ENCODE measurements at regions not wholly inside any gene's neighbourhood (a gene's known extent, or its start where the extent isn't known, plus 50 kb on each side); places are given as distances from the start of the nearest gene placed in this dataset.
A peak's percentile ranks its signal among the peaks of the same experiment; 100 is the strongest.
"Not testable (repeated sequence)": the region's sequence is repeated elsewhere in the genome, so short reads cannot be mapped to it uniquely, and the experiment has no call there.

GRCh38 chr18:8882632-8883408 is 177.5 kb downstream of the MTCL1 start:
- DNase-seq (ENCODE audit: low read depth, low spot score) = peak; percentile 20

DNA sequence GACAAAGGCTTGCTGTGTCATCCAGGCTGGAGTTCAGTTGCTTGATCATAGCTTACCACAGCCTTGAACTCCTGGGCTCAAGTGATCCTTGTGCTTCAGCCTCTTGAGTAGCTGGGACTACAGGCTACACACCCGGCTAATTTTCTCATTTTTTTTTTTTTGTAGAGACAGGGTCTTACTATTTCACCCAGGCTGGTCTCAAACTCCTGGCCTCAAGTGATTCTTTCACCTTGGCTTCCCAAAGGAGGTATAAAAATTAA is 178.0 kb downstream of the MTCL1 start:
- no peak for DNase-seq (ENCODE audit: low read depth, low spot score)

DNA sequence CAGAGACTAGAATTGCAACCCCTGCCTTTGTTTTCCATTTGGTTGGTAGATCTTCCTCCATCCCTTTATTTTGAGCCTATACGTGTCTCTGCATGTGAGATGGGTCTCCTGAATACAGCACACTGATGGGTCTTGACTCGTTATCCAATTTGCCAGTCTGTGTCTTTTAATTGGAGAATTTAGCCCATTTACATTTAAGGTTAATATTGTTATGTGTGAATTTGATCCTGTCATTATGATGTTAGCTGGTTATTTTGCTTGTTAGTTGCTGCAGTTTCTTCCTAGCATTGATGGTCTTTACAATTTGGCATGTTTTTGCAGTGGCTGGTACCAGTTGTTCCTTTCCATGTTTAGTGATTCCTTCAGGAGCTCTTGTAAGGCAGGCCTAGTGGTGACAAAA is 182.5 kb downstream of the MTCL1 start:
- DNase-seq (ENCODE audit: low read depth, low spot score) = not testable (repeated sequence)

GRCh38 chr18:8889489-8889888 is 184.1 kb downstream of the MTCL1 start:
- no peak for DNase-seq (ENCODE audit: low read depth, low spot score)

GRCh38 chr18:8890503-8890902 is 185.1 kb downstream of the MTCL1 start:
- DNase-seq (ENCODE audit: low read depth, low spot score) = not testable (repeated sequence)

GRCh38 chr18:8890957-8891464 is 185.7 kb downstream of the MTCL1 start:
- peak; percentile 91 for DNase-seq (ENCODE audit: low read depth, low spot score)

DNA sequence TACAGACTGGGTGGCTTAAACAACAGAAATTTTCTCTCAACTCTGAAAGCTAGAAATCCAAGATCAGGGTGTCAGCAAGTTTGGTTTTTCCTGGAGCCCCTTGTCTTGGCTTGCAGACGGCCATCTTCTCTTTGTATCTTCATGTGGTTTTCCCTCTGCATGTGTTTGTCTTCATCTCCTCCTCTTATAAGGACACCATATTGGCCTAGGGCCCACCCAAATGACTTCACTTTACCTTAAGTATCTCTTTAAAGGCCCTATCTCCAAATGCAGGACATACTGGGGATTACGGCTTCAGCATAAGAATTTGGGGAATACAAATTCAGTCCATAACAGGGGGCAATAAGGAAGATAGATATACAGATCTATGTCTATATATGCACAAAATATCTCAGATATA is 187.9 kb downstream of the MTCL1 start:
- DNase-seq (ENCODE audit: low read depth, low spot score) = no peak

- no peak for DNase-seq (ENCODE audit: low read depth, low spot score)
Measured at GRCh38 chr18:8893628-8894231, 188.4 kb downstream of the MTCL1 start.

DNA sequence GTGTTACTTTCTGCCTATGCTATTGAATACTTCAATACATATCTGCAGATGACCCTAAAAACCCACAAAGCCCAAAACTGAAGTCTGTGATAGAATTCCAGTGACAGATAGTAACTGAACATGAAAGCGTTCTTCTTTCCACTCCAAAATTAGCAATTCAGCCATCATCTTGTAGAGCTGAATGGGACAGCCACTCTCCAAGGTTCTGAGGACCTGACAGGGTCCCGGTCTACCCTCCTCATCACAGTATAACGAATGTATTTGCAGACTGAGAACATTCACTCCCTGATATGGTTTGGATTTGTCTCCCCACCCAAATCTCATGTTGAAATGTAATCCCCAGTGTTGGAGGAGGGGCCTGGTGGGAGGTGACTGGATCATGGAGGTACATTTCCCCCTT is 189.5 kb downstream of the MTCL1 start:
- DNase-seq (ENCODE audit: low read depth, low spot score) = no peak

GRCh38 chr18:8895341-8895740 is 190.0 kb downstream of the MTCL1 start:
- DNase-seq (ENCODE audit: low read depth, low spot score) = no peak

DNA sequence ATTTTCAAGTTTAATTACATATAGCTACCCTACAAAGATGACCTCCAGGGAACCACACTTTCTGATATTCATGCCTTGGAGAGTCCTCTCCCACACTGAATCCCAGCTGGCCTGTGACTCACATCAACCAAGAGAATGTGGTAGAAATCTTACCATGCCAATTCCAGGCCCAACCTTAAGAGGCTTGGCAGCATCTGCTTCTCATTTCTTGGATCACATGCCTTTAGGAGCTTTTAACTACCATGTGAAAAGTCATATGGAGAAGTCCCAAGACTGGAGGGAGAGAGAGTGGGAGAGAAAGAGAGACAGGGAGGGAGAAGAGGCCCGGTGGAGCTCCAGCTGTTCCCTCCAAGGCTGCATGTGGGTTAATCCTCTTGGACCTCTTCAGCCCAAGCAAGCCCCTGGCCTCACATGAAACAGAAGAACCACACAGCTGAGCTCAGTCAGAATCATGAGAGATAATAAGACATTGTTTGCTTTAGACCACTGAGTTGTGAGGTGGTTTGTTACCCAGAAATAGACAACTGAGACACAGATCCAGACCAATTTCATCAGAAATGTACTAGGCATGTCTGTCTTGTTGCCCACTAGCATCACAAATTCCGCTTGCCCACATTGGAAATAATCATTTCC is 190.7 kb downstream of the MTCL1 start:
- DNase-seq (ENCODE audit: low read depth, low spot score) = no peak

- no peak for DNase-seq (ENCODE audit: low read depth, low spot score)
Measured at GRCh38 chr18:8899000-8899399, 193.6 kb downstream of the MTCL1 start.

DNA sequence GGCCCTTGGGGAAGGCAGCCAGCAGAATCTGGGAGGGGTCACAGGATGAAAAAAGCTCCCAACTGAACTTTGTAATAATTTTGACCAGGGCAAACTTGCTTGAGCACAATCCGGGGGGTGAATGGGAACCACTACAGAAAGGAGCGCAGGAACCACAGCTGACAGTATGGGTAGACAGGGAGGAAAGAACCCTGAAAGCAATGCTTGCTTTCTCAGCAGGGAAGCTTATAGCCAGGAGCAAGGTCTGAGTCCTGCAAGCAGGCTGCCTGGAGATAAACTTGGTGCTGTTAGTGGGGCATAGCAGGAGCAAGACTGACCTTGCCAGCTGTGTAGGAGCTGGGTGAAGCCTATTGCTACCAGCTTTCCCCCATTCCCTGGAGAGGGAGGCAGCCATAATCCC is 195.2 kb downstream of the MTCL1 start:
- DNase-seq (ENCODE audit: low read depth, low spot score) = no peak

DNA sequence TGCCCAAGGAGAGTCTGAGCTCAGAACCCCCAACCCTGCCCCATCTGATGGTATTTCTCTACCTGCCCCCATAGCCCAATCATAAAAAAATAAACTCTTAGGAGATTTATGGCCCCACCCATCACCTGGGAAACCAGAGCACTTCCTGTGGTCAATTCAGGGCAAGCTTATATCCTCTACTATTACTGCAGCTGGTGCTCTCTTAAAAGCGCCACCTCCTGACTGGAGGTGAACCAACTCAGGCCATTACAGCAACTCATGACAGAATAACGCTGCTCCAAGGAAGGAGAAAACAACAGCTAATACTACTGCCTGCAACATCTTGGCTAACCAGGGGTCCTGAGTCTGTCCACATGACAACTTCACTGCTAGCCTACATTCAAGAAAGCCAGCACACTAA is 195.7 kb downstream of the MTCL1 start:
- DNase-seq (ENCODE audit: low read depth, low spot score) = no peak

DNA sequence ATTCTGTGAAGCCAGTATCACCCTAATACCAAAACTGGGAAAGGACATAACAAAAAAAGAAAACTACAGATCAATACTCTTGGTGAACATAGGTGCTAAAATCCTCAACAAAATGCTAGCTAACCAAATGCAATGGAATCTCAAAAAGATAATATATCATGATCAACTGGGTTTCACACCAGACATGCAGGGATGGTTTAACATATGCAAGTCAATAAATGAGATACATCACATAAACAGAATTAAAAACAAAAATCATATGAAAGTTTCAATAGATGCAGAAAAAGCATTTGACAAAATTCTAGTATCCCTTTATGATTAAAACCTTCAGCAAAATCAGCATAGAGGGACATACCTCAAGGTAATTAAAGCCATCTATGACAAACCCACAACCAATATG is 198.2 kb upstream of the NDUFV2 start:
- DNase-seq (ENCODE audit: low read depth, low spot score) = no peak

GRCh38 chr18:8908792-8909510 is 193.5 kb upstream of the NDUFV2 start:
- no peak for DNase-seq (ENCODE audit: low read depth, low spot score)

- no peak for DNase-seq (ENCODE audit: low read depth, low spot score)
Measured at GRCh38 chr18:8910186-8910822, 192.2 kb upstream of the NDUFV2 start.

DNA sequence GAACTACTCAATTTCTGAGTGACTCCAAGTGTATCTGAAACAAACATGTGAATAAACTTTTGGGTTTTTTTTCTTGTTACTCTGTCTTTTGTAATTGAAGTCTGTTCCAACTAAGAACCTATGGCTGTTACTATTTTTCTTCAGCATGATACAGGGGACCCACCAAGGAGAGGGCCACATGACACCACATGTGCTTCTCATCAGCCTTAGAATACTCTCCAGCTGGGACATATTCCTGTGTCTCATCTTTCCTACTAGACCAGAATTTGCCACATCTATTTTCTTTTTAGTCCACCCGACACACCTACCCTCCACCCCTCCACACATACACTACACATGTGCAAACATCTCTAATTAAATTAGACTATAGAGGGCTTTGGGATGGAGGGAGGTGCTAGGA is 191.7 kb upstream of the NDUFV2 start:
- no peak for DNase-seq (ENCODE audit: low read depth, low spot score)

GRCh38 chr18:8911408-8912340 is 190.8 kb upstream of the NDUFV2 start:
- DNase-seq (ENCODE audit: low read depth, low spot score) = no peak

GRCh38 chr18:8912348-8913326 is 189.9 kb upstream of the NDUFV2 start:
- no peak for DNase-seq (ENCODE audit: low read depth, low spot score)
